DND-41 (cell line): ENCODE measurements at regions not wholly inside any gene's neighbourhood (a gene's known extent, or its start where the extent isn't known, plus 50 kb on each side); places are given as distances from the start of the nearest gene placed in this dataset.

Experiments used
- CTCF ChIP-seq: IDR thresholded peaks from 2 replicates; pipeline ENCODE4 v1.5.1; 2012; ENCODE audit warnings: borderline replicate concordance, low read length, moderate library complexity, mild to moderate bottlenecking; ENCODE audit not compliant: poor library complexity, severe bottlenecking; ENCODE audit errors: extremely low read depth
- EZH2 ChIP-seq: IDR thresholded peaks from 3 replicates; pipeline ENCODE4 v1.6.1; 2012; ENCODE audit warnings: borderline replicate concordance, low read depth, mild to moderate bottlenecking, moderate library complexity, low read length, inconsistent platforms; ENCODE audit not compliant: severe bottlenecking

- TF ChIP-seq EZH2 = no peak
- TF ChIP-seq CTCF = no peak
Observed at GRCh38 chr13:61795580-61795979, 379.9 kb upstream of the PCDH20 start.
